GM12878 (cell line): ENCODE measurements at regions not wholly inside any gene's neighbourhood (a gene's known extent, or its start where the extent isn't known, plus 50 kb on each side); places are given as distances from the start of the nearest gene placed in this dataset.

Source experiments
- ATAC-seq: fragments of 200-7000 bp; cut with Tn5 transposase; 3 replicates; pipeline ENCODE4 v1.9.1; 2020; ENCODE audit warnings: mild to moderate bottlenecking, moderate library complexity
- BruUV-seq: library from RNA; stranded (reverse); fragments of 400-500 nt; replicated peaks from 2 replicates; lab custom pipeline; 2021; lab: Mats Ljungman, UMichigan
- CTCF ChIA-PET: fragments of 300-600 bp; sonication (Branson Sonifier 250); formaldehyde crosslinking; extraction: SDS; loops from one replicate; lab custom pipeline; 2021; ENCODE audit warnings: inconsistent platforms; lab: Yijun Ruan, JAX
- POLR2A ChIA-PET: fragments of 350-600 bp; formaldehyde crosslinking; extraction: SDS; loops from one replicate; lab custom pipeline; 2021; ENCODE audit warnings: inconsistent platforms; lab: Charles Lee
- RAD21 ChIA-PET: fragments of 300-600 bp; sonication (Branson Sonifier 250); formaldehyde crosslinking; loops from one replicate; lab custom pipeline; 2023; ENCODE audit warnings: antibody characterized with exemption; ENCODE audit not compliant: unreplicated experiment; lab: Charles Lee
- SMC1A ChIA-PET: fragments of 300-600 bp; sonication (Branson Sonifier 250); formaldehyde crosslinking; loops from one replicate; lab custom pipeline; 2023; ENCODE audit not compliant: unreplicated experiment, uncharacterized antibody; lab: Charles Lee
- DNase-seq: peaks from one replicate; pipeline ENCODE4 v3.0.0-alpha.2; 2011; ENCODE audit warnings: low read depth, low spot score
- FAIRE-seq: peaks from 3 replicates; lab custom pipeline; 2011; peaks lifted over from hg19 to GRCh38; lab: Jason Lieb, UNC
- H2AFZ ChIP-seq: 2 replicates; pipeline ENCODE4 v1.6.0; 2011; ENCODE audit warnings: low read depth, low read length, control low read depth; ENCODE audit not compliant: control insufficient read depth
- H3K27ac ChIP-seq: 2 replicates; pipeline ENCODE4 v1.5.1; 2011; ENCODE audit warnings: control low read depth; ENCODE audit not compliant: control insufficient read depth, insufficient read depth
- H3K27me3 ChIP-seq, 2 experiments: replicated peaks in 1 of 2; 2 replicates each; pipeline versions ENCODE4 v1.6.0 to v1.6.1; 2011; ENCODE audit warnings: low read length in 1 of 2; ENCODE audit not compliant: control insufficient read depth in 2 of 2, insufficient read depth in 2 of 2
- H3K36me3 ChIP-seq, 2 experiments: 2 replicates each; pipeline ENCODE4 v1.5.1; 2011; ENCODE audit warnings: low read length in 1 of 2; ENCODE audit not compliant: control insufficient read depth in 2 of 2, insufficient read depth in 2 of 2
- H3K4me1 ChIP-seq: 2 replicates; pipeline ENCODE4 v1.6.1; 2011; ENCODE audit warnings: mild to moderate bottlenecking, low read length, moderate library complexity, mixed read lengths; ENCODE audit not compliant: control insufficient read depth, insufficient read depth
- H3K4me2 ChIP-seq: 2 replicates; pipeline ENCODE4 v1.6.0; 2011; ENCODE audit warnings: control low read depth; ENCODE audit not compliant: control insufficient read depth, insufficient read depth
- H3K4me3 ChIP-seq: fragments of 200-600 bp; sonication (generic); 2 replicates; pipeline ENCODE4 v1.5.1; 2016
- H3K79me2 ChIP-seq: 2 replicates; pipeline ENCODE4 v1.6.0; 2011; ENCODE audit warnings: low read length; ENCODE audit not compliant: control insufficient read depth, insufficient read depth
- H3K9ac ChIP-seq: 2 replicates; pipeline ENCODE4 v1.8.0; 2011; ENCODE audit warnings: low read length, control low read depth, mixed read lengths; ENCODE audit not compliant: control insufficient read depth, insufficient read depth
- H3K9me3 ChIP-seq: replicated peaks from 3 replicates; pipeline ENCODE4 v1.5.1; 2011; ENCODE audit warnings: mild to moderate bottlenecking, low read length; ENCODE audit not compliant: control insufficient read depth, insufficient read depth
- H4K20me1 ChIP-seq: 2 replicates; pipeline ENCODE4 v1.6.0; 2011; ENCODE audit not compliant: control insufficient read depth, insufficient read depth
- BCL3 ChIP-seq: IDR thresholded peaks from 2 replicates; pipeline ENCODE4 v1.6.1; 2011; ENCODE audit warnings: borderline replicate concordance, low read depth, mild to moderate bottlenecking, moderate library complexity, low read length; ENCODE audit not compliant: insufficient read depth, poor library complexity, severe bottlenecking
- CUX1 ChIP-seq: IDR thresholded peaks from 2 replicates; pipeline ENCODE4 v1.6.1; 2012; ENCODE audit warnings: improper control_type of control experiment, low read depth, low read length; ENCODE audit not compliant: insufficient replicate concordance
- IKZF1 ChIP-seq: fragments of 450-650 bp; conservative IDR thresholded peaks from 2 replicates; pipeline ENCODE4 v1.6.1; 2017; ENCODE audit warnings: antibody characterized with exemption, mild to moderate bottlenecking
- KDM1A ChIP-seq: fragments of 200-600 bp; sonication (generic); IDR thresholded peaks from 2 replicates; pipeline ENCODE4 v1.6.1; 2016; ENCODE audit warnings: borderline replicate concordance
- LARP7 ChIP-seq: fragments of 450-650 bp; IDR thresholded peaks from 2 replicates; pipeline ENCODE4 v1.6.1; 2017; ENCODE audit warnings: mild to moderate bottlenecking
- MTA2 ChIP-seq: fragments of 450-650 bp; IDR thresholded peaks from 2 replicates; pipeline ENCODE4 v1.6.1; 2016; ENCODE audit warnings: low read depth, mild to moderate bottlenecking, moderate library complexity
- NR2C1 ChIP-seq: fragments of 450-650 bp; IDR thresholded peaks from 2 replicates; pipeline ENCODE4 v1.6.1; 2017; ENCODE audit warnings: antibody characterized with exemption, mild to moderate bottlenecking, moderate library complexity
- NR2C2 ChIP-seq: IDR thresholded peaks from 2 replicates; pipeline ENCODE4 v1.6.1; 2011; ENCODE audit warnings: borderline replicate concordance, low read depth; ENCODE audit not compliant: control insufficient read depth, insufficient read length
- RCOR1 ChIP-seq: conservative IDR thresholded peaks from 2 replicates; pipeline ENCODE4 v1.6.1; 2012; ENCODE audit warnings: low read depth, low read length, improper control_type of control experiment
- SMARCA5 ChIP-seq: fragments of 450-650 bp; IDR thresholded peaks from 2 replicates; pipeline ENCODE4 v1.6.1; 2017; ENCODE audit warnings: mild to moderate bottlenecking
- SMC3 ChIP-seq: IDR thresholded peaks from 2 replicates; pipeline ENCODE4 v1.6.1; 2011; ENCODE audit warnings: low read length, improper control_type of control experiment, borderline replicate concordance
- SPI1 ChIP-seq: IDR thresholded peaks from 2 replicates; pipeline ENCODE4 v1.6.1; 2011; ENCODE audit warnings: low read depth, mild to moderate bottlenecking, low read length, moderate library complexity, borderline replicate concordance; ENCODE audit not compliant: insufficient read depth
- STAT1 ChIP-seq: fragments of 450-650 bp; conservative IDR thresholded peaks from 2 replicates; pipeline ENCODE4 v1.6.1; 2014; ENCODE audit warnings: antibody characterized with exemption, mild to moderate bottlenecking
- ZNF24 ChIP-seq: fragments of 450-650 bp; IDR thresholded peaks from 2 replicates; pipeline ENCODE4 v1.6.1; 2017; ENCODE audit warnings: antibody characterized with exemption, mild to moderate bottlenecking
- ZNF274 ChIP-seq: IDR thresholded peaks from one replicate; pipeline ENCODE4 v1.8.0; 2011; ENCODE audit not compliant: insufficient read length, insufficient read depth
- ZSCAN29 ChIP-seq: fragments of 450-650 bp; IDR thresholded peaks from 2 replicates; pipeline ENCODE4 v1.6.1; 2017; ENCODE audit warnings: mild to moderate bottlenecking, moderate library complexity
- WGBS: methylation state at CpG from one replicate; pipeline ENCODE4 v1.1.6; 2016; ENCODE audit warnings: low lambda C conversion rate; ENCODE audit not compliant: insufficient replicate concordance, insufficient coverage; ENCODE audit errors: missing lambda C conversion rate; 5-methylcytosine and 5-hydroxymethylcytosine counted together
- in situ Hi-C: fragments of 300-500 bp; cut with MboI; formaldehyde crosslinking; loops from 9 replicates; pipeline ENCODE4 v1.14.3; 2018; ENCODE audit warnings: mixed read lengths
- intact Hi-C: fragments of 100-400 bp; cut with micrococcal nuclease; formaldehyde crosslinking; loops from one replicate; pipeline ENCODE4 v1.14.2; 2022; ENCODE audit not compliant: unreplicated experiment
- TF ChIP-seq, protein P1 (sequence below): fragments of 450-650 bp; IDR thresholded peaks from 2 replicates; pipeline ENCODE4 v1.6.1; 2018; ENCODE audit warnings: mild to moderate bottlenecking, low read depth, moderate library complexity; ENCODE audit not compliant: partially characterized antibody

DNA sequence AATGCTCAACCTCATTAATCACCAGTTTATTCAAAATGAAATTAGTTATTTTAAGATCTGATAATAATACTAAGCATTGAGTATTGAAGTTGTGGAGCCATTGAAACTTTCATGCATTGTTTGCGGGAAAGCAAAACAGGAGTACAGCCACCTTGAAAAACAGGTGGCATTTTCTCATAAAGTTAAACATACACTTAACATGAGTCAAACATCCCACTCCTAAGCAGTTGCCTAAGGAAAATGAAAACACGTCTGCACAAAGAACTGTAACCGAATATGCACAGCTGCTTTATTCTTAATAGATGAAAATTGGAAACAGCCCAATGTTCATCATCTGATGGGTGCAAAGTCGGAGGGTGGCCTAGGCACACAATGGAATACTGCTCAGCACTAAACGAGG, 177.3 kb downstream of the IRX2 start:
- DNase-seq (no peak), FAIRE-seq (no peak), ATAC-seq (no peak)
- BruUV-seq: no TSS peak
- Histone ChIP-seq H3K36me3 (no peaks in the 10 kb centered on the region), H3K4me3 (no peak overlapping the region), H2AFZ (no peak overlapping the region), H3K27me3 (no peaks in the 10 kb centered on the region), H3K9me3 (no peaks in the 10 kb centered on the region; the same call in 2 of the 3 replicates), H3K79me2 (no peaks in the 10 kb centered on the region), H4K20me1 (no peaks in the 10 kb centered on the region), H3K27ac (no peak overlapping the region), H3K4me2 (no peak overlapping the region), H3K4me1 (no peaks in the 10 kb centered on the region), H3K9ac (no peak overlapping the region)
- RAD21 ChIA-PET: no interaction called here
- SMC1A ChIA-PET: no interaction called here
- POLR2A ChIA-PET: no interaction called here
- CTCF ChIA-PET: no interaction called here
- intact Hi-C loops (no loop called here), in situ Hi-C loops (no loop called here)
- 27% methylated on average over 5 of the region's 5 CpGs for WGBS
- TF ChIP-seq NR2C1 (no peak), ZNF274 (no peak), ZNF24 (no peak), BCL3 (no peak), MTA2 (no peak), LARP7 (no peak), SMARCA5 (no peak), ZSCAN29 (no peak), SPI1 (no peak), NR2C2 (no peak), RCOR1 (no peak), IKZF1 (no peak), KDM1A (no peak), SMC3 (no peak), CUX1 (no peak), STAT1 (no peak)
- TF ChIP-seq, protein P1, sequence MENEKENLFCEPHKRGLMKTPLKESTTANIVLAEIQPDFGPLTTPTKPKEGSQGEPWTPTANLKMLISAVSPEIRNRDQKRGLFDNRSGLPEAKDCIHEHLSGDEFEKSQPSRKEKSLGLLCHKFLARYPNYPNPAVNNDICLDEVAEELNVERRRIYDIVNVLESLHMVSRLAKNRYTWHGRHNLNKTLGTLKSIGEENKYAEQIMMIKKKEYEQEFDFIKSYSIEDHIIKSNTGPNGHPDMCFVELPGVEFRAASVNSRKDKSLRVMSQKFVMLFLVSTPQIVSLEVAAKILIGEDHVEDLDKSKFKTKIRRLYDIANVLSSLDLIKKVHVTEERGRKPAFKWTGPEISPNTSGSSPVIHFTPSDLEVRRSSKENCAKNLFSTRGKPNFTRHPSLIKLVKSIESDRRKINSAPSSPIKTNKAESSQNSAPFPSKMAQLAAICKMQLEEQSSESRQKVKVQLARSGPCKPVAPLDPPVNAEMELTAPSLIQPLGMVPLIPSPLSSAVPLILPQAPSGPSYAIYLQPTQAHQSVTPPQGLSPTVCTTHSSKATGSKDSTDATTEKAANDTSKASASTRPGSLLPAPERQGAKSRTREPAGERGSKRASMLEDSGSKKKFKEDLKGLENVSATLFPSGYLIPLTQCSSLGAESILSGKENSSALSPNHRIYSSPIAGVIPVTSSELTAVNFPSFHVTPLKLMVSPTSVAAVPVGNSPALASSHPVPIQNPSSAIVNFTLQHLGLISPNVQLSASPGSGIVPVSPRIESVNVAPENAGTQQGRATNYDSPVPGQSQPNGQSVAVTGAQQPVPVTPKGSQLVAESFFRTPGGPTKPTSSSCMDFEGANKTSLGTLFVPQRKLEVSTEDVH: no peak
